MCF 10A (cell line): ENCODE measurements at regions not wholly inside any gene's neighbourhood (a gene's known extent, or its start where the extent isn't known, plus 50 kb on each side); places are given as distances from the start of the nearest gene placed in this dataset.

Experiments
- BruUV-seq: library from RNA; stranded (reverse); fragments of 400-500 nt; replicated peaks from 2 replicates; lab custom pipeline; 2021; lab: Mats Ljungman, UMichigan
- CTCF ChIA-PET: fragments of 300-600 bp; sonication (Branson Sonifier 250); formaldehyde crosslinking; extraction: SDS; loops from one replicate; lab custom pipeline; 2021; ENCODE audit warnings: antibody characterized with exemption, inconsistent platforms; lab: Yijun Ruan, JAX
- POLR2A ChIA-PET: fragments of 300-600, 350-650 bp; sonication (Branson Sonifier 250); formaldehyde crosslinking; extraction: SDS; loops from one replicate; lab custom pipeline; 2020; ENCODE audit warnings: antibody characterized with exemption, inconsistent platforms; lab: Yijun Ruan, JAX
- DNase-seq: peaks from one replicate; pipeline ENCODE4 v3.0.0-alpha.2; 2018; ENCODE audit not compliant: unreplicated experiment
- H3K27ac Mint-ChIP-seq: one replicate; pipeline ENCODE4 v1.8.0; 2022; ENCODE audit warnings: mild to moderate bottlenecking, low read depth, mixed read lengths; ENCODE audit not compliant: unreplicated experiment
- H3K27me3 Mint-ChIP-seq: one replicate; pipeline ENCODE4 v1.8.0; 2022; ENCODE audit warnings: mixed read lengths; ENCODE audit not compliant: insufficient read depth, unreplicated experiment
- H3K36me3 Mint-ChIP-seq: one replicate; pipeline ENCODE4 v1.8.0; 2022; ENCODE audit warnings: mild to moderate bottlenecking, moderate library complexity, mixed read lengths; ENCODE audit not compliant: insufficient read depth, unreplicated experiment
- H3K4me1 Mint-ChIP-seq: one replicate; pipeline ENCODE4 v1.8.0; 2022; ENCODE audit warnings: mixed read lengths; ENCODE audit not compliant: insufficient read depth, unreplicated experiment
- H3K4me3 Mint-ChIP-seq: one replicate; pipeline ENCODE4 v1.8.0; 2022; ENCODE audit warnings: mild to moderate bottlenecking, moderate library complexity, mixed read lengths; ENCODE audit not compliant: unreplicated experiment
- H3K9me3 Mint-ChIP-seq: one replicate; pipeline ENCODE4 v1.8.0; 2022; ENCODE audit warnings: mixed read lengths; ENCODE audit not compliant: unreplicated experiment
- intact Hi-C: fragments of 100-400 bp; cut with micrococcal nuclease; formaldehyde crosslinking; loops from 2 replicates; pipeline ENCODE4 v1.14.1; 2022
- TF ChIP-seq, protein P1 (sequence below): fragments of 200-600 bp; IDR thresholded peaks from one replicate; pipeline ENCODE4 v1.8.0; 2022; ENCODE audit warnings: antibody characterized with exemption, mild to moderate bottlenecking; ENCODE audit not compliant: unreplicated experiment

DNA sequence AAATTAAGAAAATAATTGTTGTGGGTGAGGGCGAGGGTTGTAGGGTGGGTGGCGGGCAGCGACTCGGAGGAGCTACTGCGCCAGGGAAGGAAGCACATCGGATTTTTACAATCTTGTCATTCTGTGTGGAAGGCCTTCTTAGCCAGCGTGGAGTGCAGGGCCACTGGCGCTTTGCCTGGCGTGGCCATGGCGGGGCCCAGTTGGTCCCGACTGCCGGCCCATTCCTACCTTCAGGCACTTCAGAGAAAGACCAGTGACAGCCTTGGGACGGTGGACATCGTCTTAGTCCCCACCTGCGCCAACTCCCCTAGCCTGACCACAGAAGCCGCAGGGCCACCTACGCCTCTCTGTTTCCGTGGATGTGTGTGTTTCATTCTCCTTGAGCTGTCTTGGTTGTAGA is 136.9 kb upstream of the NEGR1 start:
- Mint-ChIP-seq H3K36me3 (no peaks in the 10 kb centered on the region), H3K9me3 (no peaks in the 10 kb centered on the region), H3K27me3 (no peaks in the 10 kb centered on the region), H3K4me1 (no peaks in the 10 kb centered on the region), H3K4me3 (no peak overlapping the region), H3K27ac (no peak overlapping the region)
- no peak for DNase-seq
- no TSS peak for BruUV-seq
- TF ChIP-seq, protein P1, sequence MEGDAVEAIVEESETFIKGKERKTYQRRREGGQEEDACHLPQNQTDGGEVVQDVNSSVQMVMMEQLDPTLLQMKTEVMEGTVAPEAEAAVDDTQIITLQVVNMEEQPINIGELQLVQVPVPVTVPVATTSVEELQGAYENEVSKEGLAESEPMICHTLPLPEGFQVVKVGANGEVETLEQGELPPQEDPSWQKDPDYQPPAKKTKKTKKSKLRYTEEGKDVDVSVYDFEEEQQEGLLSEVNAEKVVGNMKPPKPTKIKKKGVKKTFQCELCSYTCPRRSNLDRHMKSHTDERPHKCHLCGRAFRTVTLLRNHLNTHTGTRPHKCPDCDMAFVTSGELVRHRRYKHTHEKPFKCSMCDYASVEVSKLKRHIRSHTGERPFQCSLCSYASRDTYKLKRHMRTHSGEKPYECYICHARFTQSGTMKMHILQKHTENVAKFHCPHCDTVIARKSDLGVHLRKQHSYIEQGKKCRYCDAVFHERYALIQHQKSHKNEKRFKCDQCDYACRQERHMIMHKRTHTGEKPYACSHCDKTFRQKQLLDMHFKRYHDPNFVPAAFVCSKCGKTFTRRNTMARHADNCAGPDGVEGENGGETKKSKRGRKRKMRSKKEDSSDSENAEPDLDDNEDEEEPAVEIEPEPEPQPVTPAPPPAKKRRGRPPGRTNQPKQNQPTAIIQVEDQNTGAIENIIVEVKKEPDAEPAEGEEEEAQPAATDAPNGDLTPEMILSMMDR, result no peak
- CTCF ChIA-PET, result no interaction called here
- intact Hi-C loops, result no loop called here
- POLR2A ChIA-PET, result no interaction called here

- Mint-ChIP-seq H3K36me3 (no peaks in the 10 kb centered on the region), H3K4me3 (no peak overlapping the region), H3K27me3 (no peaks in the 10 kb centered on the region), H3K9me3 (no peaks in the 10 kb centered on the region), H3K4me1 (no peaks in the 10 kb centered on the region), H3K27ac (no peak overlapping the region)
- ChIA-PET POLR2A (no interaction called here), CTCF (interaction anchor here (0.7 kb wide), 1 partner anchor 33 kb away, joined by 5 read pairs; no protein-coding TSS in a partner anchor)
- TF ChIP-seq, protein P1, result no peak
- no peak for DNase-seq
- intact Hi-C loops, result no loop called here
- no TSS peak for BruUV-seq
These were observed 129.9 kb upstream of the NEGR1 start for GRCh38 chr1:72412286-72412685.

DNA sequence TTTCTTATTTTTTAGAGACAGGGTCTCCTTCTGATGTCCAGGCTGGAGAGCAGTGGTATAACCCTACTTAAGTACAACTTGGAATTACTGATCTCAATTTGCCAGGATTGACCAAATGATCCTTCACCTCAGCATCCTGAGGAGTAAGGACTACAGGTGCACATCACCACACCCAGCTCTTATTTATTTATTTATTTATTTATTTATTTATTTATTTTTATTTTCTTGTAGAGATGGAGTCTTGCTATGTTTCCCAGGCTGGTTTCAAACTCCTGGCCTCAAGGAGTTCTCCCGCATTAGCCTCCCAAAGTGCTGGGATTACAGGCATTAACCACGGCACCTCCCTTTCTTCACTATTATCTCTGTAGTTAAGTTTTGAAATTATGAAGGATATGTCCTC is 117.5 kb upstream of the NEGR1 start:
- no peaks in the 10 kb centered on the region for H3K27me3 Mint-ChIP-seq
- H3K4me3 Mint-ChIP-seq, result no peak overlapping the region
- no peaks in the 10 kb centered on the region for H3K9me3 Mint-ChIP-seq
- CTCF ChIA-PET, result no interaction called here
- TF ChIP-seq, protein P1, result no peak
- no TSS peak for BruUV-seq
- intact Hi-C loops, result loop anchor here (10.0 kb wide), 1 partner anchor 115 kb away; the partner anchor contains the start of gene NEGR1
- H3K27ac Mint-ChIP-seq, result no peak overlapping the region
- POLR2A ChIA-PET, result no interaction called here
- DNase-seq, result no peak
- H3K36me3 Mint-ChIP-seq, result no peaks in the 10 kb centered on the region
- H3K4me1 Mint-ChIP-seq, result peaks cover 5% of the 10 kb centered on the region

DNA sequence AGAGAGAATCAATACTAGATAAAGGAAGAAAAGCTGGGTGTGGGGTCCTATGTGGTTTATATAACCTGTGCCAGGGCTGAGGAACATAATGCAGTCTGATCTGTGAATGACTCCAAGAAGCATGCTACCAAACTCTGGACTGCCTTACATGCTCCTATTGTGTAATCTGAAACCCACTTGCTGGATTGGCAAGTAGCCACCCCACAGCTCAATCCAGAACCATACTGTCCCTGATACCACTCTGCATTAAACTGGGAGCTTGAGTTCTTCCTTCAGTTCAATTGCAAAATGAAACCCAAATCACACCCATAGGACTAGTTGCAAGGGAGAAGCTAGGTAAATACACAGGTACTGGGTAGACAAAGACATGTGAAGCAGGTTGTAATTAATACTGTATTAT is 115.4 kb upstream of the NEGR1 start:
- Mint-ChIP-seq H3K9me3 (no peaks in the 10 kb centered on the region), H3K27ac (no peak overlapping the region), H3K4me3 (no peak overlapping the region), H3K27me3 (no peaks in the 10 kb centered on the region), H3K4me1 (peaks cover 5% of the 10 kb centered on the region), H3K36me3 (no peaks in the 10 kb centered on the region)
- ChIA-PET CTCF (interaction anchor here (0.7 kb wide), 1 partner anchor 11 kb away, joined by 3 read pairs; no protein-coding TSS in a partner anchor), POLR2A (no interaction called here)
- peak; percentile 80 for DNase-seq
- TF ChIP-seq, protein P1, result no peak
- intact Hi-C loops, result no loop called here
- BruUV-seq, result no TSS peak
